Stomach smooth muscle (tissue), 2 donors: ENCODE measurements at regions not wholly inside any gene's neighbourhood (a gene's known extent, or its start where the extent isn't known, plus 50 kb on each side); places are given as distances from the start of the nearest gene placed in this dataset.

Experiments used
- H3K27ac ChIP-seq: one replicate; pipeline ENCODE4 v1.7.0; 2013; ENCODE audit warnings: mild to moderate bottlenecking, low read length, inconsistent platforms
- H3K27me3 ChIP-seq, 2 donors: one replicate each; pipeline ENCODE4 v1.7.0; 2013; ENCODE audit warnings: low read length in 2 of 2; ENCODE audit not compliant: insufficient read depth in 2 of 2, control insufficient read depth in 1 of 2
- H3K36me3 ChIP-seq, 2 donors: one replicate each; pipeline ENCODE4 v1.7.0; 2013; ENCODE audit warnings: low read length in 2 of 2; ENCODE audit not compliant: control insufficient read depth in 2 of 2, insufficient read depth in 2 of 2
- H3K4me1 ChIP-seq: one replicate; pipeline ENCODE4 v1.7.0; 2013; ENCODE audit warnings: low read length; ENCODE audit not compliant: control insufficient read depth, insufficient read depth
- H3K4me3 ChIP-seq, 2 donors: one replicate each; pipeline ENCODE4 v1.7.0; 2013; ENCODE audit warnings: low read length in 2 of 2
- H3K9ac ChIP-seq, 2 donors: one replicate each; pipeline ENCODE4 v1.7.0; 2013; ENCODE audit warnings: low read length in 2 of 2, mild to moderate bottlenecking in 1 of 2
- H3K9me3 ChIP-seq, 2 donors: one replicate each; pipeline ENCODE4 v1.7.0; 2013; ENCODE audit warnings: low read length in 2 of 2; ENCODE audit not compliant: control insufficient read depth in 2 of 2
- donor health status: healthy.
- donor health status: Pancreatic carcinoma.

DNA sequence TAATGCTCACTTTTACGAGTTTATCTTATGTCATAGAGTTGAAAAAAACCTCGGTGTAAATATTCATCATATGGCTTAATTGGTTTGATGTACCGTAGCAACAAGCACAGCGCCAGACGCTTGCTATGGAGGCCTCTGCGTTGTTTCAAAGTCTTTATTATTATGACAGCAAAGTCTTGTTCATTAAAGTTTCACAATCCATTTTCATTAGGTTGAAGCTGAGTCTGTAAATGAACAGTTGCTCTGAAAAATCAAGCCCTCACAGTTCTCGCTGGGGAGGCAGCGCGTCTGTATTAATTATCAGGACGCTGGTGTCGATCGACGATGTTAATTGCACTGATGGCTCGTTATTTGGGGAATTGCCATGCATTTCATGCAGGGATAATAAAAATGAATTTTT lies 185.6 kb downstream of the INSC start:
- no peak overlapping the region for H3K4me3 ChIP-seq
- H3K27ac ChIP-seq: no peak overlapping the region
- H3K36me3 ChIP-seq: no peaks in the 10 kb centered on the region
- no peak overlapping the region for H3K9ac ChIP-seq
- no peaks in the 10 kb centered on the region for H3K9me3 ChIP-seq
- no peaks in the 10 kb centered on the region for H3K27me3 ChIP-seq
- no peaks in the 10 kb centered on the region for H3K4me1 ChIP-seq

- Histone ChIP-seq H3K36me3 (no peaks in the 10 kb centered on the region), H3K4me3 (no peak overlapping the region), H3K9me3 (peaks cover 0 to 5% of the 10 kb centered on the region in 2 donors), H3K9ac (no peak overlapping the region), H3K27ac (no peak overlapping the region), H3K27me3 (no peaks in the 10 kb centered on the region), H3K4me1 (no peaks in the 10 kb centered on the region)
These were observed 192.9 kb downstream of the INSC start for GRCh38 chr11:15307619-15308024.

DNA sequence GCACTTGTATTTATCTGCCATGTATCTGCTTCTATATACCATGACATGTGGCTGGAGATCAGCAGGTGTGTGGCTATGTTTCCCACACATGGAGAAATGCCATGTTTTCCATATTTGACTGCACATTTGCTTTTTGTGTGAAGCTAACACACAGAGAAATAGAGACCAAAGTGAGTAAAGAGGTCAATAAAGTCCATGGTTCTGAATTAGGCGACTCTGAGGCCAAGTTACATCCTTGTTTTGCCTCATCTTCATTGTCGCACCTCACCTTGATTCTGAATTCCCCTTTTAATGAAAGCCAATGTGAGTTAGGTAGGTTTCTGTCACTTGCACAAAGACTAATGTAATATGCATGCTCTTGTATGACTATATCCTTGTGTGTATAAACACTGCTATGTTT lies 194.1 kb downstream of the INSC start:
- no peak overlapping the region for H3K9ac ChIP-seq
- H3K27me3 ChIP-seq: no peaks in the 10 kb centered on the region
- no peak overlapping the region for H3K27ac ChIP-seq
- peaks cover 0 to 5% of the 10 kb centered on the region in 2 donors for H3K9me3 ChIP-seq
- H3K4me3 ChIP-seq: no peak overlapping the region
- no peaks in the 10 kb centered on the region for H3K36me3 ChIP-seq
- H3K4me1 ChIP-seq: no peaks in the 10 kb centered on the region

- H3K4me3 ChIP-seq: no peak overlapping the region
- no peaks in the 10 kb centered on the region for H3K4me1 ChIP-seq
- H3K9me3 ChIP-seq: peaks cover 0 to 5% of the 10 kb centered on the region in 2 donors
- H3K27ac ChIP-seq: no peak overlapping the region
- H3K36me3 ChIP-seq: no peaks in the 10 kb centered on the region
- no peaks in the 10 kb centered on the region for H3K27me3 ChIP-seq
- H3K9ac ChIP-seq: no peak overlapping the region
These were observed 194.6 kb downstream of the INSC start for GRCh38 chr11:15309296-15309695.

DNA sequence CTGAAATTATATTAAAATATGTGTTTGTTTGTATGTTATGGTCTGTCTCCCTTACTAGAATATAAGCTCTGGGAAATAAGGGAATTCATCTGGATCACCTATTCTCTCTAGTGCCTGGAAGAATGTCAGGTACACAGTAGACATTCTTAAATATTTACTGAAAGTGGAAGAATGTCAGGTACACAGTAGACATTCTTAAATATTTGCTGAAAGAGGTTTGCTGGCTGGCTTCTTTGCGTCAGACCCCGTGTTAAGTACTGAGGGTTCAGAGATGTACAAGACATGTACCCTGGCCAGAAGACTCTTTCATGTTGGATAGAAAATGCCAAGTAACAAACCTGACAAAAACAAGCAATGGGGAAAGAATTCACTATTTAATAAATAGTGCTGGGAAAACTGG lies 199.1 kb downstream of the INSC start:
- Histone ChIP-seq H3K9me3 (peaks cover 0 to under 1% of the 10 kb centered on the region in 2 donors), H3K36me3 (no peaks in the 10 kb centered on the region), H3K9ac (no peak overlapping the region), H3K4me3 (no peak overlapping the region), H3K4me1 (no peaks in the 10 kb centered on the region), H3K27me3 (no peaks in the 10 kb centered on the region), H3K27ac (no peak overlapping the region)

- Histone ChIP-seq H3K4me3 (no peak overlapping the region), H3K9ac (no peak overlapping the region), H3K4me1 (no peaks in the 10 kb centered on the region), H3K27ac (no peak overlapping the region), H3K9me3 (no peaks in the 10 kb centered on the region), H3K36me3 (no peaks in the 10 kb centered on the region), H3K27me3 (no peaks in the 10 kb centered on the region)
These were observed 204.1 kb downstream of the INSC start for GRCh38 chr11:15318814-15319213.

DNA sequence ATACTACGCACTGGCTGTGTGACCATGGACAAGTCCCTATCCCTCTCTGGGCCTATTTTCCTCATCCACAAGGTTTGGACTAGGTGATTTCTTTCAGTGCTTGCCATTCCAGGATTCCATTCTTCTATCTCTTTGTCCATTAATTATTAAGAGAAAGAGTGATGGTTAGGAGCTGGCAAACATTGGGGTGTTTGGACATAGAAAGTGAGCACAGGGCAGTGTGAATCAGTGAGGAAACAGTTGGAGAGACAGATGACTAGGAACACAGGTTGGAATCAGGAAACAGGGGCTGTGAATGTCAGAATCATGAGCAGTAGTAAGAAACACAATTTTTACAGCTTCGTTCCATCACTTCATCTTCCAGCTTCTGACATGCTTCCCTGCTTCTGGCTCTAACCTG lies 211.8 kb downstream of the INSC start:
- Histone ChIP-seq H3K4me3 (no peak overlapping the region), H3K27ac (no peak overlapping the region), H3K4me1 (no peaks in the 10 kb centered on the region), H3K27me3 (no peaks in the 10 kb centered on the region), H3K9ac (no peak overlapping the region), H3K36me3 (no peaks in the 10 kb centered on the region), H3K9me3 (no peaks in the 10 kb centered on the region)

GRCh38 chr11:15327786-15328231 lies 213.1 kb downstream of the INSC start:
- no peaks in the 10 kb centered on the region for H3K36me3 ChIP-seq
- H3K27ac ChIP-seq: no peak overlapping the region
- no peak overlapping the region for H3K4me3 ChIP-seq
- H3K27me3 ChIP-seq: no peaks in the 10 kb centered on the region
- no peaks in the 10 kb centered on the region for H3K4me1 ChIP-seq
- H3K9ac ChIP-seq: no peak overlapping the region
- no peaks in the 10 kb centered on the region for H3K9me3 ChIP-seq

GRCh38 chr11:15333407-15333806 lies 218.7 kb downstream of the INSC start:
- H3K27ac ChIP-seq: no peak overlapping the region
- no peaks in the 10 kb centered on the region for H3K4me1 ChIP-seq
- H3K9me3 ChIP-seq: no peaks in the 10 kb centered on the region
- no peak overlapping the region for H3K9ac ChIP-seq
- no peaks in the 10 kb centered on the region for H3K36me3 ChIP-seq
- H3K27me3 ChIP-seq: no peaks in the 10 kb centered on the region
- H3K4me3 ChIP-seq: no peak overlapping the region

DNA sequence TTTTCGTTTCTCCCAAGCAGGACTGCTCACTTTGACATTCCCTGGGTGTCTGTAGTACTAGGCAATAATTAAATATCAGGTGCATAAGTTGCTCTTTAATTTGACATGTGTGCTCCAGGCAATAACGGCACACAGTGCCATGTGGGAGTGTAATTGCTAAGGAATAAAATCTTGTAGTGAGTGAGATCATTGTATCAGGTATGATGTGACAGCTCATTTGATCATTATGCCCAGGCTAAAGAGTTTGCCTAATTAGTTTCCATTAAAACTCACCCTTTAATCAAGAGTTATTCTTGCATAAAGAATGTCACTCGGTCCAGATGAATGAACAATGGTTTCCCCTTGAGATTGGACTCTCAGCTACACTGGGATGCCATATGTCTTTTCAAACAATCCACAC lies 220.0 kb downstream of the INSC start:
- no peak overlapping the region for H3K4me3 ChIP-seq
- H3K27ac ChIP-seq: no peak overlapping the region
- no peaks in the 10 kb centered on the region for H3K36me3 ChIP-seq
- no peaks in the 10 kb centered on the region for H3K4me1 ChIP-seq
- H3K27me3 ChIP-seq: no peaks in the 10 kb centered on the region
- H3K9me3 ChIP-seq: no peaks in the 10 kb centered on the region
- H3K9ac ChIP-seq: no peak overlapping the region

DNA sequence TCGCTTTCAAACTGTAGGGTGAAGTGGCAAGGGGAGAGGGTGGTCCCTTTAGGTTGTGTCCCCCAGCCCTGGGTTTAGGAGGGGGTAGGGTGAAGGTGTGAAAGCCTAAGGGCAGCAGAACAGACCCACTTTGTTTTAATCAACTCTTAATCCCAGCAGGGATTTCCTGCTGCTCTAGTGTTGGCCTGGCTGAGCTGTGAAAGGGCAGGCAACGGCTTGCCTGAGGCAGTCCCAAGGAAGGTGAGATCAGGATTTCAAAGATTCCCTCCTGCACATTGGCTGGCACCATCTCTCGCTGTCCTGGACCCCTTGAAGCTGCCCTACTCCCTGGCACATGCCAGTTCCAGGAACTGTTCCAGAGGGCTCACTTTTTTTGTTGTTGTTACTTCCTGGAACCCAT lies 221.3 kb downstream of the INSC start:
- Histone ChIP-seq H3K4me1 (no peaks in the 10 kb centered on the region), H3K27ac (no peak overlapping the region), H3K9me3 (no peaks in the 10 kb centered on the region), H3K27me3 (no peaks in the 10 kb centered on the region), H3K4me3 (no peak overlapping the region), H3K9ac (no peak overlapping the region), H3K36me3 (no peaks in the 10 kb centered on the region)
